Parathyroid adenoma (tissue), 2 donors: ENCODE measurements at regions not wholly inside any gene's neighbourhood (a gene's known extent, or its start where the extent isn't known, plus 50 kb on each side); places are given as distances from the start of the nearest gene placed in this dataset.
"Not testable (repeated sequence)": the region's sequence is repeated elsewhere in the genome, so short reads cannot be mapped to it uniquely, and the experiment has no call there.

ENCODE experiments used
- H2AFZ ChIP-seq: fragments of 300-600 bp; sonication (generic); one replicate; pipeline ENCODE4 v1.7.0; 2017; ENCODE audit warnings: antibody characterized with exemption, mild to moderate bottlenecking
- H3K27ac ChIP-seq: fragments of 300-600 bp; sonication (generic); one replicate; pipeline ENCODE4 v1.7.0; 2017
- H3K27me3 ChIP-seq: fragments of 300-600 bp; sonication (generic); one replicate; pipeline ENCODE4 v1.7.0; 2017; ENCODE audit warnings: low read length; ENCODE audit not compliant: control insufficient read depth, insufficient read depth
- H3K36me3 ChIP-seq: fragments of 300-600 bp; sonication (generic); one replicate; pipeline ENCODE4 v1.7.0; 2017; ENCODE audit warnings: low read length; ENCODE audit not compliant: control insufficient read depth, insufficient read depth
- H3K4me1 ChIP-seq: fragments of 300-600 bp; sonication (generic); one replicate; pipeline ENCODE4 v1.7.0; 2017; ENCODE audit warnings: control low read depth
- H3K4me2 ChIP-seq: fragments of 300-600 bp; sonication (generic); one replicate; pipeline ENCODE4 v1.7.0; 2017; ENCODE audit warnings: low read length
- H3K4me3 ChIP-seq: fragments of 300-600 bp; sonication (generic); one replicate; pipeline ENCODE4 v1.7.0; 2017; ENCODE audit warnings: low read depth, low read length
- H3K79me2 ChIP-seq: fragments of 300-600 bp; sonication (generic); one replicate; pipeline ENCODE4 v1.7.0; 2017; ENCODE audit warnings: control low read depth
- H3K9ac ChIP-seq: fragments of 300-600 bp; sonication (generic); one replicate; pipeline ENCODE4 v1.7.0; 2017; ENCODE audit warnings: mild to moderate bottlenecking
- H3K9me3 ChIP-seq: fragments of 300-600 bp; sonication (generic); one replicate; pipeline ENCODE4 v1.7.0; 2017; ENCODE audit warnings: low read length; ENCODE audit not compliant: control insufficient read depth
- CTCF ChIP-seq: fragments of 300-600 bp; sonication (generic); IDR thresholded peaks from one replicate; pipeline ENCODE4 v1.7.0; 2017; ENCODE audit warnings: antibody characterized with exemption, mild to moderate bottlenecking
- donor health status: primary hyperparathyroidism.

DNA sequence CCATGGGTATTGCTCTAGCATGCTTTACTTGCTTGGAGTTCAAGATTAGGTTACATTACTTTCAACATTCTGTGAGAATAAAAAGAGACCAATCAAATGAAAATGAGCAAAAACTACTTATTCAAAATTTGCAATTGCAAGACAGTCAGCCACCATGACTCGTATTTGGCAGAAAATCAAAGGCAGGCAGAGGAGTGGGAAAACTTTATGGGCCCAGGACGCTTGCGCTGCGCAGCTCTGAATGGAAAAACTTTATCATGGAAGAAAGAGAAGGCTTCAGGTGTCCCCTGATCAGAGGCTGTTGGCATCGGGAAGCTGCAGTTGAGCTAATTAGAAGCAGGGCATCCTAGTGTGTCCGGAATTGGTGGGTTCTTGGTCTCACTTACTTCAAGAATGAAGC is 250.6 kb downstream of the USP46 start:
- no peak overlapping the region for H2AFZ ChIP-seq
- H3K9ac ChIP-seq: no peak overlapping the region
- H3K27ac ChIP-seq: no peak overlapping the region
- H3K9me3 ChIP-seq: no peaks in the 10 kb centered on the region
- no peaks in the 10 kb centered on the region for H3K36me3 ChIP-seq
- TF ChIP-seq CTCF: no peak
- H3K4me2 ChIP-seq: no peak overlapping the region
- H3K27me3 ChIP-seq: no peaks in the 10 kb centered on the region
- H3K4me1 ChIP-seq: no peaks in the 10 kb centered on the region
- no peaks in the 10 kb centered on the region for H3K79me2 ChIP-seq
- no peak overlapping the region for H3K4me3 ChIP-seq

DNA sequence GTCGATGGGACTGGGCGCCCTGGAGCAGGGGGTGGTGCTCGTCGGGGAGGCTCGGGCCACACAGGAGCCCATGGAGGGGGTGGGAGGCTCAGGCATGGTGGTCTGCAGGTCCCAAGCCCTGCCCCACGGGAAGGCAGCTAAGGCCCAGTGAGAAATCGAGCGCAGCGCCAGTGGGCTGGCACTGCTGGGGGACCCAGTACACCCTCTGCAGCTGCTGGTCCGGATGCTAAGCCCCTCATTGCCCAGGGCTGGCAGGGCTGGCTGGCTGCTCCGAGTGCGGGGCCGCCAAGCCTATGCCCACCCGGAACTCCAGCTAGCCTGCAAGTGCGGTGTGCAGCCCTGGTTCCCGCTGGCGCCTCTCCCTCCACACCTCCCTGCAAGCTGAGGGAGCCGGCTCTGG is 249.3 kb downstream of the USP46 start:
- not testable (repeated sequence) for H3K79me2 ChIP-seq, H3K4me2 ChIP-seq, H2AFZ ChIP-seq, H3K36me3 ChIP-seq, H3K4me3 ChIP-seq, H3K9me3 ChIP-seq, H3K9ac ChIP-seq, H3K4me1 ChIP-seq, H3K27ac ChIP-seq, H3K27me3 ChIP-seq

- TF ChIP-seq CTCF: no peak
Observed at GRCh38 chr4:52410971-52411370, 248.1 kb downstream of the USP46 start.

GRCh38 chr4:52420330-52420729 is 238.8 kb downstream of the USP46 start:
- H3K9me3 ChIP-seq: no peaks in the 10 kb centered on the region
- H3K36me3 ChIP-seq: no peaks in the 10 kb centered on the region
- H3K4me3 ChIP-seq: no peak overlapping the region
- H3K4me1 ChIP-seq: no peaks in the 10 kb centered on the region
- no peaks in the 10 kb centered on the region for H3K79me2 ChIP-seq
- no peak overlapping the region for H3K4me2 ChIP-seq
- no peak overlapping the region for H3K27ac ChIP-seq
- TF ChIP-seq CTCF: no peak
- H3K9ac ChIP-seq: no peak overlapping the region
- H2AFZ ChIP-seq: no peak overlapping the region
- H3K27me3 ChIP-seq: no peaks in the 10 kb centered on the region

More at GRCh38 chr4:52410971-52411370, 248.1 kb downstream of the USP46 start:
- Histone ChIP-seq H3K79me2 (no peaks in the 10 kb centered on the region), H3K9me3 (no peaks in the 10 kb centered on the region), H3K4me3 (no peak overlapping the region), H3K4me2 (no peak overlapping the region), H2AFZ (no peak overlapping the region), H3K9ac (no peak overlapping the region), H3K27ac (no peak overlapping the region), H3K36me3 (no peaks in the 10 kb centered on the region), H3K27me3 (no peaks in the 10 kb centered on the region), H3K4me1 (no peaks in the 10 kb centered on the region)

GRCh38 chr4:52421811-52422213 is 237.3 kb downstream of the USP46 start:
- no peak overlapping the region for H2AFZ ChIP-seq
- no peak overlapping the region for H3K4me3 ChIP-seq
- H3K79me2 ChIP-seq: no peaks in the 10 kb centered on the region
- H3K27ac ChIP-seq: no peak overlapping the region
- no peaks in the 10 kb centered on the region for H3K9me3 ChIP-seq
- no peaks in the 10 kb centered on the region for H3K27me3 ChIP-seq
- no peaks in the 10 kb centered on the region for H3K36me3 ChIP-seq
- TF ChIP-seq CTCF: no peak
- no peaks in the 10 kb centered on the region for H3K4me1 ChIP-seq
- H3K9ac ChIP-seq: no peak overlapping the region
- no peak overlapping the region for H3K4me2 ChIP-seq
